Activated CD4-positive, alpha-beta memory T cell treated with anti-CD3 and anti-CD28 coated beads for 36 hours (primary cell): ENCODE measurements at regions not wholly inside any gene's neighbourhood (a gene's known extent, or its start where the extent isn't known, plus 50 kb on each side); places are given as distances from the start of the nearest gene placed in this dataset.

Experiments used
- CTCF ChIA-PET: fragments of 350-600 bp; sonication (Branson Sonifier 250); formaldehyde crosslinking; loops from one replicate; lab custom pipeline; 2021; ENCODE audit warnings: antibody characterized with exemption, inconsistent platforms; lab: Charles Lee
- POLR2A ChIA-PET: fragments of 350-600 bp; sonication (Branson Sonifier 250); formaldehyde crosslinking; loops from one replicate; lab custom pipeline; 2021; ENCODE audit warnings: antibody characterized with exemption; lab: Charles Lee
- DNase-seq: peaks from one replicate; pipeline ENCODE4 v3.0.0-alpha.2; 2020
- H3K27ac Mint-ChIP-seq: one replicate; pipeline ENCODE4 v1.8.0; 2021; ENCODE audit warnings: mixed read lengths
- H3K27me3 Mint-ChIP-seq: one replicate; pipeline ENCODE4 v1.8.0; 2021; ENCODE audit warnings: mixed read lengths
- H3K36me3 Mint-ChIP-seq: one replicate; pipeline ENCODE4 v1.8.0; 2021; ENCODE audit warnings: mixed read lengths
- H3K4me1 Mint-ChIP-seq: one replicate; pipeline ENCODE4 v1.8.0; 2021; ENCODE audit warnings: low read depth, mixed read lengths
- H3K4me3 Mint-ChIP-seq: one replicate; pipeline ENCODE4 v1.8.0; 2021; ENCODE audit warnings: mild to moderate bottlenecking, mixed read lengths
- H3K9me3 Mint-ChIP-seq: one replicate; pipeline ENCODE4 v1.8.0; 2021; ENCODE audit warnings: mixed read lengths
- intact Hi-C: fragments of 100-400 bp; cut with micrococcal nuclease; formaldehyde crosslinking; loops from one replicate; pipeline ENCODE4 v1.15.1; 2023

GRCh38 chr4:100898844-100899243 is 381.0 kb upstream of the EMCN start:
- no peaks in the 10 kb centered on the region for H3K36me3 Mint-ChIP-seq
- no peak overlapping the region for H3K4me3 Mint-ChIP-seq
- ChIA-PET CTCF (no interaction called here), POLR2A (no interaction called here)
- no peaks in the 10 kb centered on the region for H3K9me3 Mint-ChIP-seq
- peaks cover 14% of the 10 kb centered on the region for H3K4me1 Mint-ChIP-seq
- no peaks in the 10 kb centered on the region for H3K27me3 Mint-ChIP-seq
- no peak for DNase-seq
- no peak overlapping the region for H3K27ac Mint-ChIP-seq
- intact Hi-C loops, result loop anchor here (5.0 kb wide), 1 partner anchor 138 kb away; no protein-coding TSS in a partner anchor

GRCh38 chr4:100895556-100896197 is 377.9 kb upstream of the EMCN start:
- H3K4me3 Mint-ChIP-seq, result peak overlapping the region; percentile 70
- ChIA-PET POLR2A (no interaction called here), CTCF (no interaction called here)
- H3K27ac Mint-ChIP-seq, result peak overlapping the region; percentile 3
- no peak for DNase-seq
- no peaks in the 10 kb centered on the region for H3K27me3 Mint-ChIP-seq
- H3K4me1 Mint-ChIP-seq, result peaks cover 14% of the 10 kb centered on the region
- peaks cover 7% of the 10 kb centered on the region for H3K9me3 Mint-ChIP-seq
- intact Hi-C loops, result loop anchor here (1.0 to 5.0 kb wide), 2 partner anchors 72 to 142 kb away; no protein-coding TSS in a partner anchor
- H3K36me3 Mint-ChIP-seq, result peaks cover 3% of the 10 kb centered on the region

DNA sequence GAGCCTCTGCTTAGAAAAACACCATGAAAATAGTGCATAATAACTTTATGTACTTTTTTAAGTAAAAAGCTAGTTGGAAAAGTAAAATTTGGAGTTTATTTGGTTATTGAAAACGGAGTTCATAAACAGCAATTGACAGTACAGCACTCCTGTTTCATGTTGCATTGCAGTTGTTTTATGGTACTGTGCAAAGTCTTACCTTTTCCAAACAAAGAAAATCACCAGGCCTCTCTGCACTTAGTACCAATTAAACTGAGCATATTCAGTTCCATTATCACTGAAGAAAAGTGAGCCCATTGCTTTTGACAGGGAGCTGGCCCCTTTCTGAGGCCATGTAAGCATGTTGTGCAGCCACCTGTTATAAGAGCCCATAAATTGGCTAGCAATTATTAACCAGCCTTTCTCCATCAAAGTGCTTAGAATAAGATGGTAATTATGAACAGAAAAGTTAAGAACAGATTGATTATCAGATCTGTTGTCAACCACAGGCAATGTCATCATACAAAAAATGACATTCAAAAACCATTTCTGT is 376.6 kb upstream of the EMCN start:
- no peak overlapping the region for H3K27ac Mint-ChIP-seq
- no peak for DNase-seq
- H3K4me3 Mint-ChIP-seq, result no peak overlapping the region
- H3K9me3 Mint-ChIP-seq, result peaks cover 13% of the 10 kb centered on the region
- peaks cover 14% of the 10 kb centered on the region for H3K4me1 Mint-ChIP-seq
- ChIA-PET CTCF (no interaction called here), POLR2A (no interaction called here)
- H3K27me3 Mint-ChIP-seq, result no peaks in the 10 kb centered on the region
- peaks cover 9% of the 10 kb centered on the region for H3K36me3 Mint-ChIP-seq
- intact Hi-C loops, result no loop called here

DNA sequence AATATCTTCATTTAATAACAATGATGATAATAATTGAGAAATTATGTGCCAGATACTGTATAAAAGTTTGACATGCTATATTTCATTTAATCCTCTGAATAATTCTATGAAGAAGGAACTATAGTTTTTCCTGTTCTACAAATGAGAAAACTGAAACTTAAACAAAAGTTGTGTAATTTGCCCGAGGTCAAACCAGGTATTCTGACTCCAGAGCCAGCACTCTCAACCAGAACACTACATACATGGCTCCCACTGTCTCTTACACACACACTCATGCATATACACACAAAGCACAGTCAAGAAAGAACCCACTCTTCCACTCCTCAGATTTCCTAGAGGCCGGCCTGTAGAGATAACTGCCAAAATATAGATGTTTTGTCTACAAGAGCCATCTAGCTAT is 374.0 kb upstream of the EMCN start:
- no peak overlapping the region for H3K4me3 Mint-ChIP-seq
- intact Hi-C loops, result no loop called here
- POLR2A ChIA-PET, result no interaction called here
- CTCF ChIA-PET, result no interaction called here
- H3K27me3 Mint-ChIP-seq, result peaks cover 2% of the 10 kb centered on the region
- peaks cover 9% of the 10 kb centered on the region for H3K36me3 Mint-ChIP-seq
- no peak overlapping the region for H3K27ac Mint-ChIP-seq
- peaks cover 14% of the 10 kb centered on the region for H3K4me1 Mint-ChIP-seq
- no peak for DNase-seq
- H3K9me3 Mint-ChIP-seq, result peaks cover 18% of the 10 kb centered on the region

DNA sequence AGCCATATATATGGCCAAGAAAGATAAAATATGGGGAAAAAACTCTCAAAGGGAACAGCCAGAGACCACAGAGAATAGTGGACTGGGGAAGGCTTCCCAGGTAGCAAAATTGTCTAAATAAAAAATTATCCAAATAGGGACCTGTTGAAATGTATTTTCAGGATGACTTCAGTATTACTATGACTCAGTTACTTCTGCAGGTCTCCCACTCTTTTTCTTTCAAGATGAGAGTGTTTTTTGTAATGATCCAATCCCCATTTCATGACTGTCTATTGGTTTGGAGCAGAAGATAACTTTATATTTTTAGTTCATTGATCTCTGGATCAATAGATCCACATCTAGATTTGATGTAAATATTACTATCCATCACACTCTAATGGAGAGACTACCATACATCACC is 372.1 kb upstream of the EMCN start:
- ChIA-PET CTCF (no interaction called here), POLR2A (no interaction called here)
- Mint-ChIP-seq H3K4me1 (peaks cover 3% of the 10 kb centered on the region), H3K27ac (no peak overlapping the region), H3K9me3 (peaks cover 35% of the 10 kb centered on the region), H3K4me3 (no peak overlapping the region), H3K36me3 (peaks cover 13% of the 10 kb centered on the region), H3K27me3 (peaks cover 2% of the 10 kb centered on the region)
- intact Hi-C loops, result no loop called here
- DNase-seq, result no peak

DNA sequence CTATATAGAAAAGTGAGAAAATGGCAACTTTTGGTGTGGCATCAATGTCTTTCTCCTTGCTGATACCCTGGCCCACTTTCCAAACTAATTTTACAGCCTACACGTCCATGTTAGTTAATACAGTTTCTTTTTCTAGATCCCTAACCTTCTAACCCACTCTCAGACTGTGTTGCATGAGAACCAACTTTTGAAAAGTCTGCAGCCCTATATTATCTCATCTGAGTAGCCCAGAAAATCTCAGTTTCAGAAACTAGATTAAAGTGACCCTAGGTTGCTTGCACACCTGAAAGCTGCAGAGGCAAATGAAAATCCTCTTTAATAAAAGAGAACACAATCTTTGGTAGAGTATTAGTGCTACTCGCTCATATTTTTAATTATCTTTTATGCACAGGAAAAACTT is 371.6 kb upstream of the EMCN start:
- Mint-ChIP-seq H3K4me1 (no peaks in the 10 kb centered on the region), H3K27me3 (peaks cover 3% of the 10 kb centered on the region), H3K36me3 (peaks cover 13% of the 10 kb centered on the region), H3K9me3 (peaks cover 39% of the 10 kb centered on the region), H3K4me3 (no peak overlapping the region), H3K27ac (no peak overlapping the region)
- intact Hi-C loops, result no loop called here
- no peak for DNase-seq
- ChIA-PET CTCF (no interaction called here), POLR2A (no interaction called here)

DNA sequence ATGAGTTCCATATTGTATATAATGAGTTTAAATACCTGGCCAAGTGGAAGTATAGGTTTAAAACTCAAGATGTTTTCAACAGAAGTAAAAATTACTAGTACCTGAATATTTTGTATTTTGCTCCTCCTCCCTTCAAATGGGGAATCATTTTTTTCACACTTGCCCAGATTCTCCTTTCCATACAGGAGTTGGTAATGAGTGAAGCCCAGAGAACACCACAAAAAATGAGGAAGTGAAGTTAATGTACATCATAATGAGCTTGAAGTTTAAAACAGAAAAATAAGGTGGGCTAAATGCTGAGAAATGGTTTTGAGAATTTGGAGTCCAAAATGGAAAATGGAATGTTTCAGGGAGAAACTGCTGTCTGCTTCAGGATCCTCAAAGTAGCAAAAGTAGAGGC is 364.8 kb upstream of the EMCN start:
- Mint-ChIP-seq H3K27me3 (peaks cover 3% of the 10 kb centered on the region), H3K4me3 (no peak overlapping the region), H3K36me3 (peaks cover 4% of the 10 kb centered on the region), H3K27ac (no peak overlapping the region), H3K4me1 (no peaks in the 10 kb centered on the region), H3K9me3 (peaks cover 28% of the 10 kb centered on the region)
- ChIA-PET CTCF (no interaction called here), POLR2A (no interaction called here)
- intact Hi-C loops, result no loop called here
- no peak for DNase-seq

DNA sequence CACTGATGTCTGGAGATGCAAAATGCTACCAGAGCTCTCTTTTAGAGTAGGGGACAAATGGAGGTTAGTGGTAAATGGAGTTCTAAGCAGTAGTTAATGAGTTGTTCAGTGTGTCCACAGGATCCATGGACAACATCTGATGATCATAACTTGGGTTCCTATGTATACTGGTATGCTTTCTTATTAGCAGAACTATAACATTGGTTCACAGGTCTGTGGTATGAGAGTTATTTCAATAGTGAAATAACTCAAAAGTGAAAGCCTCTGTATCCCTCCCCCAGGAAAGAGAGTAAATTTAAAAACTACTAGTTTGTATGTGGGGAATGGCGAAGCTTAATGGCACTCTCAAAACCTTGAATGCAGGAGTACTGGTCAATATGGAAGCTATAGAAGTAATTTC is 363.5 kb upstream of the EMCN start:
- Mint-ChIP-seq H3K4me3 (no peak overlapping the region), H3K27me3 (peaks cover 2% of the 10 kb centered on the region)

GRCh38 chr4:100880011-100880410 is 362.2 kb upstream of the EMCN start:
- intact Hi-C loops, result no loop called here
- Mint-ChIP-seq H3K9me3 (peaks cover 6% of the 10 kb centered on the region), H3K4me1 (no peaks in the 10 kb centered on the region), H3K27me3 (peaks cover 2% of the 10 kb centered on the region), H3K4me3 (no peak overlapping the region), H3K27ac (no peak overlapping the region), H3K36me3 (no peaks in the 10 kb centered on the region)
- POLR2A ChIA-PET, result no interaction called here
- CTCF ChIA-PET, result no interaction called here
- DNase-seq, result no peak

More for the DNA sequence above, 363.5 kb upstream of the EMCN start:
- POLR2A ChIA-PET, result no interaction called here
- H3K36me3 Mint-ChIP-seq, result peaks cover 4% of the 10 kb centered on the region
- H3K9me3 Mint-ChIP-seq, result peaks cover 18% of the 10 kb centered on the region
- H3K27ac Mint-ChIP-seq, result no peak overlapping the region
- DNase-seq, result no peak
- intact Hi-C loops, result no loop called here
- no peaks in the 10 kb centered on the region for H3K4me1 Mint-ChIP-seq
- CTCF ChIA-PET, result no interaction called here

GRCh38 chr4:100879471-100879870 is 361.6 kb upstream of the EMCN start:
- H3K27me3 Mint-ChIP-seq, result no peaks in the 10 kb centered on the region
- POLR2A ChIA-PET, result no interaction called here
- H3K36me3 Mint-ChIP-seq, result no peaks in the 10 kb centered on the region
- H3K27ac Mint-ChIP-seq, result no peak overlapping the region
- DNase-seq, result no peak
- no peaks in the 10 kb centered on the region for H3K4me1 Mint-ChIP-seq
- intact Hi-C loops, result no loop called here
- CTCF ChIA-PET, result no interaction called here
- peaks cover 3% of the 10 kb centered on the region for H3K9me3 Mint-ChIP-seq
- no peak overlapping the region for H3K4me3 Mint-ChIP-seq

- POLR2A ChIA-PET, result no interaction called here
- H3K9me3 Mint-ChIP-seq, result no peaks in the 10 kb centered on the region
- H3K4me3 Mint-ChIP-seq, result no peak overlapping the region
- DNase-seq, result no peak
- H3K27ac Mint-ChIP-seq, result no peak overlapping the region
- no peaks in the 10 kb centered on the region for H3K4me1 Mint-ChIP-seq
- H3K36me3 Mint-ChIP-seq, result no peaks in the 10 kb centered on the region
- intact Hi-C loops, result no loop called here
- H3K27me3 Mint-ChIP-seq, result no peaks in the 10 kb centered on the region
- CTCF ChIA-PET, result no interaction called here
Observed at GRCh38 chr4:100876546-100876945, 358.7 kb upstream of the EMCN start.

DNA sequence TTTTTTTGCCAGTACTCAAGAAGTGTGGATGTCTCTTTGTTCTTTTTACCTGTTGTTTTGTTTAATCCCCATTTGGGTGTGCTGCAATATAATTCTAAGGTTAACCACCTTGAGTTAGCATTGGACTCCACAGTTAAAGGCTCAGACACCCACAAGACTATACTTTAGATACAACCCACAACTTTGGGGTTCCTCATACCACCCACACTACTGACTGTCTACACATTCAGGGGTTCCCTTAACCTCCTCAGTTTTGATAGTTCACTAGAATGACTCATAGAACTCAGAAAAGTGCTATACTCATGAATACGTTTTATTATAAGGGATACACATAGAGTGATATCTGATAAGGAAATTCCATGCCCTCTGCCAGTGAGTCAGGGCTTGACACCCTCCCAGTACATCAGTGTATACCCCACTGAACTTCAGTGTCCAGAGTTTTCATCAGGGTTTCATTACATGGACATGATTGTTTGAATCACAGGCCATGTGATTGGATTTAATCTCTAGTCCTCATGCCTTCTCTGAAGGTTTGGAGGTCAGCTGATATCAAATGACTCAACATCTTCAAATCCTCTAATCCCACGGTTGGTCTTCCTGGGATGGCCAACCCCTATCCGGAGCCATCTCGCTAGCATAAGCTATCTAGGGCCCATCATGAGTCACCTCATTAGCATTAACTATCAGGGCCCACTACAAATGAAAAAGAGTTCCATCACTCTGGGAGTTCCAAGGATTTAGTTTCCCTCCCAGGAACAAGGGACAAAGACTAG is 357.7 kb upstream of the EMCN start:
- H3K4me3 Mint-ChIP-seq, result no peak overlapping the region
- POLR2A ChIA-PET, result no interaction called here
- H3K27ac Mint-ChIP-seq, result no peak overlapping the region
- H3K27me3 Mint-ChIP-seq, result peaks cover 4% of the 10 kb centered on the region
- no peak for DNase-seq
- intact Hi-C loops, result no loop called here
- no peaks in the 10 kb centered on the region for H3K4me1 Mint-ChIP-seq
- H3K9me3 Mint-ChIP-seq, result no peaks in the 10 kb centered on the region
- CTCF ChIA-PET, result no interaction called here
- H3K36me3 Mint-ChIP-seq, result no peaks in the 10 kb centered on the region
